Mesothelial cell of epicardium (in vitro differentiated cells): ENCODE measurements at regions not wholly inside any gene's neighbourhood (a gene's known extent, or its start where the extent isn't known, plus 50 kb on each side); places are given as distances from the start of the nearest gene placed in this dataset.

Experiments
- DNase-seq, 2 experiments: peaks; one replicate each; pipeline ENCODE4 v3.0.0; 2021; ENCODE audit warnings: low spot score in 2 of 2; ENCODE audit not compliant: unreplicated experiment in 2 of 2
- H3K27ac Mint-ChIP-seq: 2 replicates; pipeline ENCODE4 v1.8.0; 2021; ENCODE audit warnings: mixed read lengths
- H3K27me3 Mint-ChIP-seq: 2 replicates; pipeline ENCODE4 v1.8.0; 2021; ENCODE audit warnings: low read depth, mixed read lengths
- H3K36me3 Mint-ChIP-seq: 2 replicates; pipeline ENCODE4 v1.8.0; 2021; ENCODE audit warnings: mixed read lengths
- H3K4me1 Mint-ChIP-seq: 2 replicates; pipeline ENCODE4 v1.8.0; 2021; ENCODE audit warnings: mixed read lengths
- H3K4me3 Mint-ChIP-seq: 2 replicates; pipeline ENCODE4 v1.8.0; 2021; ENCODE audit warnings: mild to moderate bottlenecking, moderate library complexity, mixed read lengths
- H3K9me3 Mint-ChIP-seq: 2 replicates; pipeline ENCODE4 v1.8.0; 2021; ENCODE audit warnings: mixed read lengths
- CTCF ChIP-seq: fragments of 200-600 bp; sonication (generic); IDR thresholded peaks from one replicate; pipeline ENCODE4 v1.5.0; 2021; ENCODE audit warnings: antibody characterized with exemption; ENCODE audit not compliant: unreplicated experiment

GRCh38 chr2:103615611-103616105 is 853.8 kb downstream of the TMEM182 start:
- Mint-ChIP-seq H3K27ac (no peak overlapping the region), H3K4me3 (no peak overlapping the region), H3K27me3 (no peaks in the 10 kb centered on the region), H3K9me3 (peaks cover 30% of the 10 kb centered on the region), H3K36me3 (no peaks in the 10 kb centered on the region), H3K4me1 (no peaks in the 10 kb centered on the region)
- no peak for DNase-seq
- TF ChIP-seq CTCF: no peak

GRCh38 chr2:103616891-103617290 is 855.1 kb downstream of the TMEM182 start:
- H3K27ac Mint-ChIP-seq: no peak overlapping the region
- no peaks in the 10 kb centered on the region for H3K36me3 Mint-ChIP-seq
- peaks cover 40% of the 10 kb centered on the region for H3K9me3 Mint-ChIP-seq
- H3K4me3 Mint-ChIP-seq: no peak overlapping the region
- H3K27me3 Mint-ChIP-seq: no peaks in the 10 kb centered on the region
- no peak for TF ChIP-seq CTCF
- no peak for DNase-seq
- H3K4me1 Mint-ChIP-seq: no peaks in the 10 kb centered on the region

DNA sequence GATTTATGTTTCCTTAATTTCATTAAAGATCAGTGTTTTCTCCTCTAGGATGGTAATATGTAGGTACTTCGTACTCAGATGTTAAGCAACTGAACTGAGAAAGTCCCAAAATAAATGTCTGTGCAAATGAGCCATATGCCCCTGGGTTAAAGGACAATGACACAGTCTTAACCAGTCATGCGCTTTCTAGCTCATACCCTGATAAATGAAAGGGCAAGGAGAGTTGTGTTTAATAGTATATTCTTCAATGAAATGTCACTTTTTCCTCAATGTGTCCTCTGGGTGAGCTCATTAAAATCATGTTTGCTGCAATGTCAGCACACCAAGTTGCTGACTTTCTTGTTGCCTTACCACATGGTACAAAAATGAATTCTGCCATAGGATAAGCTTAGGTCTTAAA is 856.3 kb downstream of the TMEM182 start:
- no peak for TF ChIP-seq CTCF
- no peak for DNase-seq
- H3K9me3 Mint-ChIP-seq: peaks cover 52% of the 10 kb centered on the region
- no peaks in the 10 kb centered on the region for H3K27me3 Mint-ChIP-seq
- H3K36me3 Mint-ChIP-seq: no peaks in the 10 kb centered on the region
- H3K4me3 Mint-ChIP-seq: no peak overlapping the region
- no peak overlapping the region for H3K27ac Mint-ChIP-seq
- H3K4me1 Mint-ChIP-seq: no peaks in the 10 kb centered on the region

DNA sequence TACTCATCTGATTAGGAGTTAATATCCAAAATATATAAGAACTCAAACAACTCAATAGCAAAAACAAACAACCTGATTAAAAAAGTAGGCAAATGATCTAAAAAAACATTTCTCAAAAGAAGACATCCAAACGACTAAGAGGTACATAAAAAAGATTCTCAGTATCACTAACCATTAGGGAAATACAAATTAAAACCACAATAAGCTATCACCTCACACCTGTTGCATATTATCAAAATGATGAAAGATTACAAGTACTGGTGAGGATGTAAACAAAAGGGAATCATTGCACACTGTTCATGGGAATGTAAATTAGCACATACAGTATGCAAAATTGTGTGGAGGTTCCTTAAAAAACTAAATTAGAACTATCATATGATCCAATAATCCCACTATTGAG is 865.5 kb downstream of the TMEM182 start:
- no peak for TF ChIP-seq CTCF
- H3K27ac Mint-ChIP-seq: no peak overlapping the region
- H3K27me3 Mint-ChIP-seq: no peaks in the 10 kb centered on the region
- DNase-seq: no peak
- H3K4me3 Mint-ChIP-seq: no peak overlapping the region
- no peaks in the 10 kb centered on the region for H3K36me3 Mint-ChIP-seq
- H3K9me3 Mint-ChIP-seq: peaks cover 38% of the 10 kb centered on the region
- no peaks in the 10 kb centered on the region for H3K4me1 Mint-ChIP-seq

DNA sequence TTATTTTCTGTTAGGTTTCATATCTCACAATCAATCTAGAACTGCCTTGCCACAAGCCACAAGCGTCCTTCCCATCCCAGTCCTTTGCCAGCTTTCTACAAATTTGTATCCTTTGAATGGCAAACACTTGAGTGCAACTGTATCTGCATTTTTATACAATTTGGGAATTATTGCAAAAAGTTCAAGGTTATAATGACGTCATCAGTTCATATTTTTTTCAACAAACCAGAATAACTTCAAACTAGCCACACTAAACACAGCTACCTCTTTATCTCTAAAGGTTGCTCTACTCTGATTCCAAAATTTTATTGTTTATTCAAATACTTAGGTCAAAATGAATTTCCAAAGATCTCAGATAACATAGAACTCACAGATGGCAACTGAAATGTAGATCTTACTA is 877.1 kb downstream of the TMEM182 start:
- TF ChIP-seq CTCF: no peak
- Mint-ChIP-seq H3K27me3 (no peaks in the 10 kb centered on the region), H3K9me3 (peaks cover 6% of the 10 kb centered on the region), H3K4me1 (no peaks in the 10 kb centered on the region), H3K27ac (no peak overlapping the region), H3K36me3 (no peaks in the 10 kb centered on the region), H3K4me3 (no peak overlapping the region)
- no peak for DNase-seq

GRCh38 chr2:103656558-103656957 is 894.7 kb downstream of the TMEM182 start:
- DNase-seq: no peak
- no peaks in the 10 kb centered on the region for H3K27me3 Mint-ChIP-seq
- H3K27ac Mint-ChIP-seq: no peak overlapping the region
- H3K9me3 Mint-ChIP-seq: peaks cover 5% of the 10 kb centered on the region
- TF ChIP-seq CTCF: no peak
- H3K4me3 Mint-ChIP-seq: no peak overlapping the region
- H3K36me3 Mint-ChIP-seq: no peaks in the 10 kb centered on the region
- H3K4me1 Mint-ChIP-seq: no peaks in the 10 kb centered on the region
